HG02588 (cell line): ENCODE measurements at regions not wholly inside any gene's neighbourhood (a gene's known extent, or its start where the extent isn't known, plus 50 kb on each side); places are given as distances from the start of the nearest gene placed in this dataset.

Experiments used
- ATAC-seq: cut with Tn5 transposase; IDR thresholded peaks from one replicate; pipeline ENCODE4 v1.9.1; 2021; ENCODE audit warnings: mild to moderate bottlenecking, moderate library complexity; ENCODE audit not compliant: unreplicated experiment

DNA sequence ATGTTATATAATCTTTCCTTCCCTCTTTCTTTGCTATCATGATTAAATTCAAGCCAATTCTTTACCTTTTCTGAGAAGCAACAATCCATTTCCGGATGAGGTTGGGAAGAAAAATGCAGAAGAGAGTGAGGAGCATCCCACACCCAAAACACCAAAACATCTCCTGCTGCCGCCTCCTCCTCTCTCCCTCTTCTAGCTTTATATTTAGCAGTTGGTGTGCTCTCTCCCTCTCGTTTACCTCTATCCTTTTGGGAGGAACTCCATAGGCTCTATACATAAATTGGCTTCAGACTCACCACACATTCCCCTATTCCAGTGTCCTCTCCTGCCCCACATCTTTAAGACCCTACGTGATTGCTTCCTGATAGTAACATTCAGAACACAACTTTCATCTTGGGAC lies 332.2 kb upstream of the PLXNA2 start:
- no peak for ATAC-seq

- ATAC-seq = no peak
Observed at GRCh38 chr1:208577381-208577905, 333.3 kb upstream of the PLXNA2 start.

- no peak for ATAC-seq
Observed at GRCh38 chr1:208581209-208581608, 337.0 kb upstream of the PLXNA2 start.

DNA sequence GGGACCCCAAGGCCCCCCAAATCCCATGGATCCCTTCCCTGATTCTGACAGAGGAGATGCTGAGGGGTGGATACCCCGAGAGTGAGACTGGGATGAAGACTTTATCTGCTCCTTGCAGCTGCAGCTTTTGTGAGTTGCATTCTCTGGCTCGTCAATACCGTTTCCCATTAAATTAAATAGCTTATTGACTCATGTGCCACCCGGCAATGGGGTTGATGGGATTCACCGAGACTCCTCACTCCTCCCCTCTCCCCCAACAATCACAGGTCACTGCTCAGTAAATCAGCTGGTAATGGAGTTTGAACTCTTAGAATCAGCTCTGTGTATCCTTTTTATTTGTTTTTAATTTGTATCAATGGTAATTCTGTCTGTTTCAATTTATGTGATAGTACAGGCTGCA lies 337.5 kb upstream of the PLXNA2 start:
- ATAC-seq = no peak

DNA sequence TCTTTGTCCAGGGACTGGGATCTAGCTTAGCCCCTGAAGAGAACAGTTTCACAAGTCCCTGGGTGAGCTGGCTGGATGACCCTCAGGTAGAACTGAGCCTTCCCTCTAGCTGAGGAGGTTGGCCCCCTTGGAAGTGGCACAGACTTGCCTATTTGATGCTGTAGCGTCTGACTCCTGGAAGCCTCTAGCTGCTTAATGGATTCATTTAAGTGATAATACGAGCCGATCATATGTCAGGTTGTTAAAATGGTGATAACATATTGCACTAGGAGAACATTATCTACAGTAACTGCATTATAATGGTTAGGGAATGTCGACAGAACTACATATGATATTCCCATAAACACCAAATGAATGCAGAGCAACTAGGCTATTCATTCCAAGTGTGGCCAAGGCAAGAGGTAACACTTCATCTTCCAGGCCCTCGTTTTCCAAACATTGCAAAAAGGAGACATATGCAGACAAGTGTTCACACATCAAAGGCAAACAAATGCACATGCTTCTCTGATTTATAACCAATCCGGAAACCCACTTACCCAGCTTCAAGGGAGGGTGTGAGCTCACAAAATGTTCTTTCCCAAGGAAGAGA lies 340.1 kb upstream of the PLXNA2 start:
- ATAC-seq = no peak

GRCh38 chr1:208587110-208587509 lies 342.9 kb upstream of the PLXNA2 start:
- peak; percentile 92 for ATAC-seq

DNA sequence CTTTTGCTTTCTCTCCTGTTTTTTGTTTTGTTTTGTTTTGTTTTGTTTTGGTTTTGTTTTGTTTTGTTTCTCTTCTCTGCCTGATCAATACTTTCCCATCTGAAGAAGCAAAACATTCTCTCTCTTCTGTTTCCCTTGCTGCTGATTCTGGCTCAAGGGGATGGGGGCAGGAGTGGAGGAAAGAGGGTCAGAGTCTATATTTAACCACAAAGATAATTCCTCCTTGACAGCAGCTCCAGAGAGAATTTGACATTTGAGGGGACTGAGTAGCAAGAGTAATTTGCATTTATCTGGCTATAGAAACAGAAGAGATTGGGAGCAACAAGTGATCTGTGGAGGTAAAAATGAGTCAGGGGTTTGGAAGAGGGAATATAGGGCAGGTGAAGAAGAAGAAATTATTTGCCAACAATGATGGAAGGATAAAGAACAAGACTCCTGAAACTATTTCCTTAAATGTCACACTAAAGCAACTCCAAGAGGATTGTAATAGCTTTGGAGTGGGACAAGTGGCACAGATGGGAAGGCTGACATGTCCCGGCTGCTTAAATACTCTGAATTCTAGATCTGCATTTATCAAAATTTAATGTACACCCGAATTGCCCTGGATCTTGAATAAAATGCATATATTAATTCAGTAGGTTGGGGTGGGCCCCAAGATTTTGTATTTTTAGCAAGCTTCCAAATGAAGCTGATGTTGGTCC lies 349.3 kb upstream of the PLXNA2 start:
- ATAC-seq = no peak

GRCh38 chr1:208595236-208595635 lies 351.1 kb upstream of the PLXNA2 start:
- ATAC-seq = no peak

- no peak for ATAC-seq
Observed at GRCh38 chr1:208595745-208596144, 351.6 kb upstream of the PLXNA2 start.

DNA sequence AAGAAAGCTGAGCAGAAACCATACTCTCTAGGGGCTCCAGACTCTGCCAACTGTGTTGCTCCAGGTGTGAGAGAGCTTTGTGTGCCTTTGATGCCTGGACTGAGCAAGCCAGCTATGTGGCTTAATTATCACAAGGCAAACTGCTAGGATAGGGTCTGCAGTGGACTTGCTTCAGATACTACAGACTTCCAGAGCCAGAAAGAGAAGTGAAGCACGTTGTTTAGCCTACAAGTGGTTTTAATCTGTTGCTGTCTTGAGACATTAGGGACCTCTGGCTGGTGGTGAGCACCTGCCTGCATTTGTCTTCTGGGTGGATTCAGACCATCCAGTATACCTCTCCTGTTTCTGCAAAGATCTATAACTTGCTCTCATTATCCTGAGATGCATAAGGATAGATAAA lies 353.4 kb upstream of the PLXNA2 start:
- no peak for ATAC-seq

- ATAC-seq = no peak
Observed at GRCh38 chr1:208598021-208598420, 353.8 kb upstream of the PLXNA2 start.

DNA sequence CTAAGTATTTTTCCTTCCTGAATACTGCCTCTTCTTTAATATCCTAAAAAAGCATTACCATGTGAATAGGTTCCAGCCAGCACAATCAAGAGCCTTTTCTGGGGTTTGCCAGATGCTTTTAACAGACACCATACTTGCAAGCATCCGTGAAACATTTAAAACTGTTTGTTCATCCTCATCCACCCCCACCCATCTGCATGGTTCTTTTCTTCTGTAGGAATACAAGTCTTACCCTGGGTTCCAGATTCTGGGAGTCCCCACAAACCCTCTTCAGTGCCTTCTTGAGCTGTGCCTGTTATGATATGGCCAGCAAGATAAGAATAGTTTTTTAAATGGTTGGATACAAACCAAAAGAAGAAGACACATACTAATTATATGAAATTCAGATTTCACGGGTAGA lies 354.9 kb upstream of the PLXNA2 start:
- no peak for ATAC-seq

- ATAC-seq = no peak
Observed at GRCh38 chr1:208600456-208601190, 356.4 kb upstream of the PLXNA2 start.

GRCh38 chr1:208601561-208601960 lies 357.4 kb upstream of the PLXNA2 start:
- no peak for ATAC-seq

DNA sequence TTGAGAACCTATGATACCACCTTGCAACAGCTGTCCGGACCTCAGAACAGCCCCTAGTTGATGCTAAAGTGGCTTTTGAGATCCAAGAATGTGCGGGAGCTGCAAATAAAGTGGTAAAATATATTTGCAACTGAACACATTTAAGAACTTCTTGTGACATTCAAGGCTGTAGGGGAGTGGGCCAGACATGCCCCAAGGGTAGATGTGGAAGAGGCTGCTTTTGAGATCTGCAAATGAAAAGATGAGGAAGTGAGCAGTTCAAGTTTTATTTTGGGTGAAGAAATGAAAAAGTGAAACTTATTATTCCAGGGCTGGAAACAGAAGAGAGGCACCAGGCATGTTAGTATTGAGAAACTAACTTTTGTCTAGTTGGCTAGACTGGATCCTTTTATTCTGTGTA lies 359.5 kb upstream of the PLXNA2 start:
- ATAC-seq = no peak

DNA sequence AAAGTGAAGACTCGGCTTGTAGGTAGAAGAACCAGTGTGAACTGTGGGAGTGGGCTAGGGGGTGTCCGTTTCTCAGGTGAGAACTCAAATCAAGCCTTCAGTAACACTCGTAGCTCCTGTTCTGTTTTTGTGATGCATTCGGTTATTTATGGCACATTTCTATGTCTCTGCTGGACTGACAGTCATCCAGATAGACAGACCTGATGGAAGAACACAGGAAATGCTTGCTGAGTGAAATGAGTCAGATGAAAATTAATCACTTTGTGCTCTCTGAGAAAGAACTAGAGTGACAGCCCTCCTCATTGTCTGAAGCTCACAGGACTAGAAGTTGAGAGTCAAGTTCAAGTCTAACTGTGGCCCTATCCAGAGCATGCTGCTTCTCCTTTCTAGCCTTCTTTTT lies 360.1 kb upstream of the PLXNA2 start:
- peak; percentile 86 for ATAC-seq

GRCh38 chr1:208606959-208607358 lies 362.8 kb upstream of the PLXNA2 start:
- ATAC-seq = no peak

DNA sequence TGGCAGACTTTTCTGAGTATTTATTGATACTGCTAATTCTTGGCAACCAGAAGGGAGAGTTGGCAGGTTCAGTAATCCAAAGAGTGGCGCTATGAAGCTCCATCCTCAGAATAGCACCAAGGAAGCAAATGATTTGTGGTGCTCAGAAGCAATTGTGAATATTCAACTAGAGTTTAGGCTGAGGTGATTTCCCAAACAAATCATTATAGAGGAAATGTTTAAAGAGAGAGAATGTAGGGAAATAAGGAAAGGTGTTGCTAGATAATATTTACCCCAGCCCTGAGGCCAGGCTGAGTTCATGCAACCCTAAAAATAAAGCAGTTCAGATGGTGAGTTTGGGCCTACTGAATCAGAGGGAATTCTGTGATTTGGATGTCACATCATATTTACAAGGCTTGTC lies 363.4 kb upstream of the PLXNA2 start:
- no peak for ATAC-seq

GRCh38 chr1:208614610-208615009 lies 370.4 kb upstream of the PLXNA2 start:
- no peak for ATAC-seq

- ATAC-seq = no peak
Observed at GRCh38 chr1:208615371-208615770, 371.2 kb upstream of the PLXNA2 start.

- no peak for ATAC-seq
Observed at GRCh38 chr1:208616776-208617175, 372.6 kb upstream of the PLXNA2 start.
